Activated CD8-positive, alpha-beta memory T cell treated with anti-CD3 and anti-CD28 coated beads for 4 hours (primary cell): ENCODE measurements at regions not wholly inside any gene's neighbourhood (a gene's known extent, or its start where the extent isn't known, plus 50 kb on each side); places are given as distances from the start of the nearest gene placed in this dataset.
"Not testable (repeated sequence)": the region's sequence is repeated elsewhere in the genome, so short reads cannot be mapped to it uniquely, and the experiment has no call there.

ENCODE experiments used
- DNase-seq, 2 donors: peaks; one replicate each; pipeline ENCODE4 v3.0.0-alpha.2; 2020; ENCODE audit warnings: low read depth in 2 of 2

DNA sequence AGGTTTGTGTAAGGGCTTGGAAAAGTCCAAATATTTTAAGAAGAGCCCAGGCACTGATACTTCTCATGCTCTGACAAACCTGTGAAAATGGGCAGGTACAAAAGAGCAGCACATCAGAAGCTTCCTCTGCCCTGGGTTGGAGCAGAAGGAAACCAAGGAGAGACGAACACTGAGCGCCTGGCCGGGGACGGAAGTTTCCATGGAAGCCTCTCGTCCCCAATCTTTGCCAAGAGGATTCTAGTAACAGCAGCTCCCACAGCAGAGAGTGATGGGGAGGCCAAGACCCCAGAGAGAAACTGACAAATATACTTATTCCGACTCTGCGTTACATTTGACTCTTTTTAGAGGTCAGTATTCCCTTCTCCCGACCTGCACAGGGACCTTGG is 268.5 kb downstream of the C16orf95 start:
- DNase-seq, result no peak

- not testable (repeated sequence) for DNase-seq
Observed at GRCh38 chr16:87049216-87049615, 268.0 kb downstream of the C16orf95 start.

DNA sequence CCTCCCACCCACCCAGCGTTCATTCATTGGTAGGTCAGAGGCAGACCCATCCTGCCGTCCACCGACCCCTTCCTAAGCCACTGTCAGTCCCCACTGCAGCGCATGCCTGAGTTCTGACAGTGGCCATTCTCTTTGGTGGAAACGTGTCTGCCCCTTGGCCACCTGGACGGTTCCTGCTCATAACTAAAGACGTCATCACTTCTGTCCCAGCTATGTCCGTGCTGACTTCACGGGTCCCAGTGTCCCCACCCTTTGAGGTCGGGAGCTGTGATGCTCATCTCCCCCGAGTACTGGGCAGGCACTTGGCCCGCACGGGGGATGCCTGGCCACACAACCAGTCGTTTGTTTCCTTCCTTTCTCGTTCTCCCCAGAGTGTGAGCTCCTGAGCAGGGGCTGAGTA is 267.1 kb downstream of the C16orf95 start:
- DNase-seq, result no peak

GRCh38 chr16:87051526-87052320 is 265.5 kb downstream of the C16orf95 start:
- DNase-seq, result no peak

- DNase-seq, result no peak
Observed at GRCh38 chr16:87052506-87052905, 264.7 kb downstream of the C16orf95 start.

DNA sequence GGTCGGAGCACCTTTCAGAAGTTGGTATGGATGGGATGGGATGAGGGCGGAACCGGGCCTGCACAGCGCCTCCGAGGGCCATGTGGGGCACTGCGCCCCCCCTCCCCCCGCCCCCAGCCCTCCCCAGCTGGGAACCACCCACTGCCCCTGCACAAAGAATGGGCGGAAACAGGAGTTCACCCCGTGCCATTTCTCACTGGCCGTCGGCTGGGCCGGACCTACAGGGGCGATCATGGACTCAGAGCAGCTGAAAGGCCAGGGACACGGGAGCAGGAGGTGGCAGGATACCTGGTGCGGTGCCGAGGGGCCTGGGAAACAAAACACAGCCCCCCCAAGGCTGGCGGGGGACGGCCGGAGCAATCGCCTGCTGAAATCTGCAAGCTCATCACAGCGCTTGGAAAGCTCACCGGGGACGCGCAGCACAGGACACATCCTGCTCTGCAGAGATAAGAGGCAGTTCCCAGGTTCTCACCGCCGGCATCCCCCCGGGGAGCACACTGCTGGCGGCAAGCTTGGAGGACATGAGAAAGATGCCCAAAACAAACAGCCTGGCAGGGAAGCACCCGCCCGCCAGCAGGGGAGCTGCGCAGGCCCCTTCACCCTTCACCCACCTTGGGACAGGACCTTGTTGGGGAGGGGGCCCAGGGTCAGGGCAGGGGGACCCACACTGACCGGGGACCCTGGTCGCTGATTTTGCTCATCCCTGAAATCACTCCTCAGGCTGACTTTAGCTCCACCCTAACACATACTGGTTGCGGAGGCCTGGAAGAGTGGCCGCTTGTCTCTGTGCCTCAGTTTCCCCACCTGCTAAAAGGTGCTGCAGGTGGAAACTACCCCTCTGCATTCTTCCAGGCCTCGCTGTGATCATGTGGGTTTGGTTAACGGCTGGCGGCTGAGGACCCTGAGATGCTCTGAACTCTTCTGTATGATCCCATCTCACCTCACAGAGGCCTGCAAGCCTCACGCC is 263.9 kb downstream of the C16orf95 start:
- DNase-seq, result no peak

- no peak for DNase-seq
Observed at GRCh38 chr16:87054154-87054553, 263.0 kb downstream of the C16orf95 start.

GRCh38 chr16:87054856-87055255 is 262.3 kb downstream of the C16orf95 start:
- DNase-seq, result no peak

- no peak for DNase-seq
Observed at GRCh38 chr16:87056083-87056482, 261.1 kb downstream of the C16orf95 start.

- no peak for DNase-seq
Observed at GRCh38 chr16:87056551-87056950, 260.6 kb downstream of the C16orf95 start.

- no peak for DNase-seq
Observed at GRCh38 chr16:87057211-87057881, 259.8 kb downstream of the C16orf95 start.

- no peak for DNase-seq
Observed at GRCh38 chr16:87057951-87058560, 259.1 kb downstream of the C16orf95 start.

GRCh38 chr16:87058728-87059250 is 258.4 kb downstream of the C16orf95 start:
- DNase-seq, result no peak

DNA sequence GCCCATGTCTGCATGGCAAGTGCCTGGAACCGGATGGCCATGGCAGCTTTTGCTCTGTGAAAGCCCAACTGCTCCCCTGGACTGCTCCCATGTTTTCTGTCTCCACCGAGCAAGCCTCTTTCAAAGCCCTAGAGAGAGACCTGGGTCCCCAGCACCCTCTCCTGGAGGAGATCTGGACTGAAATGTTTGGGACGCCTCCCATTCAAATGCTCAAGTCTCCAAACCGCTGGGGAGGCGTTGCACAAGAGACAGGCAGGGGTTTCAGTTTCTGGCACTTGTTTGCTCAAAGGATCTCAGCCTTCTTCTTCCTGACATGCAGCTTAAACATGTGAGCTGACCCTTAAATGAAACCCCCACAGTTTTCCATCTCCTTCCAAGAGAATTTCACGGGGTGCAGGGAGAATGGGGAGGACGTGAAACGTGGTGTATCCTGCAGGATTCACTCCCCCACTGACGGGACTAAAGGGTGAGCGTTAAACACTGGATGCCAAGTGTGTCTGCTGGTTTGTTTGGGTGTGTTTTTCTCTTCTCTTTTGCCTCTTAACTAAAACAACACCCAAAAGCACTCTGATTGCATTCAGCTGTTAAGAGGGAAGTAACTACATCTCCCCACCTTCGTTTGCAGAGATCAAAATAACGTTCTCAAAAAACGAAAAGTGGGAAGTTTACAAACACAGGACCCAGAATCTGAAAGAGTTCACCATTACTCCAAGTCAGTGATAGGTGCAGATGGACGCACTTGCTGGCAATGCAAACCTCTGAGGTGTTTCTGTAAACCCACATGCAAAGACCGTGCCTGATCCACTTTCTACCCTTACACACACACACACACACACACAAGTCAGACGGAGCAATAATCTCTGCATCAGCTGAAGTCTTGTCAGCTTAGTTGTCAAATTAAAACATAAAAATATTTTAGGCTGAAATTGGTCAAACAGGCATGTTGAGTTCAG is 256.9 kb downstream of the C16orf95 start:
- DNase-seq, result no peak

DNA sequence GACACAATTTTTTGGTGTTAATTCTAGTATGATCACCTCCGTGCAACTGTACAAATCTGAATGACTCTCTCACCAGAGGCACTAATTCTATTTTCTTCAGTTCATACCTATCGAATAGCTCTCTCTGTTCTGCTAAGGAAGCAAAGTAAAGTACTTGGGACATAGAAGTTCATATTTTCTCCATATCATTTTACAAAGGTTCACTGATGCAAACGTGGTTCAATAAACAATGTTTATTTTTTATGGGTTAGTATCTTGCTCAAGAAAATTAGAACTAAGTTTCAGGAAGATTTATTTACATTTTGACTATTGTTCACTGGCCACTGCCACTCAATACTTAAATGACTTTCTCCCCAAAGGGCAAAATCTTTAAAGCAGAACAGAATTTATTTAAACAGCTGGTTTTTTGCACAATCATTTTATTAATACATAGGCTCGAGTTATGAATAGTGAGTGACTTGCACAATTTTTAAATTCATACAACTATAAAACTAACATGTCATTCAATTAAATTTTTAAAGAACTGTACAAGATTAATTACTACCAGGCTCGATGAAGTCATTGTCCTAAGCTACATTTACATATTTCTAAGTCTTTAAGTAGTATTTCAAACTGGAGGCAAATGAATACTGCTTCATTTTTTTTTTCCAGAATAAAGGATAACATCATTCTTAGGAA is 255.8 kb downstream of the C16orf95 start:
- no peak for DNase-seq

DNA sequence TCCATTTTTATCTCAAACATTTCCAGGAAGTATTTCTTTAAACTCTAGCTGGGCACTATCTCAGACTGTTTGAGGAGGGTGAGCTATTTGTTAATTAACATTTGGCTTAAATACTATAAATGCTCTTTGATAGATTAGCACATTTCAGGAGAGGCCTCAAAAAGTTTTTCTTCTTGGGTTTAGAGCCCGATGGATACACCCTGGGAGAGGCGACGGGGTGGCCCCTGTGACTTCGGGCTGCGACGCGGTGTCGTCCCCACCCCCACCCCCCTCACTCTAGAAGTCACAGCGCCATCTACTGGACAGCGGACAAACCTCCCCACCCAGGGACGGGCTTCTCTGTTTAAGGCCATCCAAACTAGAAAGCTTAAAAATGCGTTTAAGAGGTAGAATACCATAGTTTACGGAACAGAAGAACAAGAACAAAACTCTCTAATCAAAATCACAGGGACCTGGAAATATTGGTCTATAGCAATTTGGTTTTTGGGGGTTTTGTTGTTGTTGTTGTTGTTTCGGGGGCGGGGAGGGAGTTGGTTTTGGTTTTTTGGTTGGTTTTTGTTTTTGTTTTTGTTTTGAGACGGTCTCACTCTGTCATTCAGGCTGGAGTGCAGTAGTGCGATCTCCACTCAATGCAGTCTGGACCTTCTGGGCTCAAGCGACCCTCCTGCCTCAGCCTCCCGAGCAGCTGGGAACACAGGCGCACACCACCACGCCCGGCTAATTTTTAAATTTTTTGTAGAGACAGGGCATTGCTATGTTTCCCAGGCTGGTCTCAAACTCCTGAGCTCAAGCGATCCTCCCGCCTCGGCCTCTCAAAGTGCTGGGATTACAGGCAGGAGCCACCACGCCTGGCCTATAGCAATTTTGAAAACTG is 254.4 kb downstream of the C16orf95 start:
- no peak for DNase-seq

GRCh38 chr16:87063543-87063942 is 253.6 kb downstream of the C16orf95 start:
- no peak for DNase-seq

- DNase-seq, result no peak
Observed at GRCh38 chr16:87064731-87065445, 252.3 kb downstream of the C16orf95 start.
